ENCODE measurements at regions not wholly inside any gene's neighbourhood (a gene's known extent, or its start where the extent isn't known, plus 50 kb on each side); places are given as distances from the start of the nearest gene placed in this dataset.

GRCh38 chr18:56374007-56374655 is 264.3 kb downstream of the TXNL1 start:
- DNase-seq, result no peak

- no peak for DNase-seq
Measured at GRCh38 chr18:56373601-56374000, 264.8 kb downstream of the TXNL1 start.

- no peak for DNase-seq
Measured at GRCh38 chr18:56368066-56368465, 270.3 kb downstream of the TXNL1 start.

GRCh38 chr18:56358608-56359280 is 279.6 kb downstream of the TXNL1 start:
- no peak for DNase-seq

GRCh38 chr18:56353663-56354260 is 284.6 kb downstream of the TXNL1 start:
- DNase-seq, result no peak

- no peak for DNase-seq
Measured at GRCh38 chr18:56351911-56352500, 286.4 kb downstream of the TXNL1 start.

GRCh38 chr18:56337507-56337906 is 300.9 kb downstream of the TXNL1 start:
- DNase-seq, result no peak

- no peak for DNase-seq
Measured at GRCh38 chr18:56333839-56334238, 304.6 kb downstream of the TXNL1 start.

GRCh38 chr18:56333146-56333545 is 305.2 kb downstream of the TXNL1 start:
- no peak for DNase-seq

GRCh38 chr18:56332371-56332770 is 306.0 kb downstream of the TXNL1 start:
- DNase-seq, result no peak

- DNase-seq, result no peak
Measured at GRCh38 chr18:56330366-56331110, 307.9 kb downstream of the TXNL1 start.

GRCh38 chr18:56329536-56329935 is 308.9 kb downstream of the TXNL1 start:
- no peak for DNase-seq

GRCh38 chr18:56327191-56327885 is 311.1 kb downstream of the TXNL1 start:
- DNase-seq, result no peak

- DNase-seq, result no peak
Measured at GRCh38 chr18:56326336-56327072, 311.9 kb downstream of the TXNL1 start.

GRCh38 chr18:56323673-56324072 is 314.7 kb downstream of the TXNL1 start:
- DNase-seq, result no peak

GRCh38 chr18:56322406-56322805 is 316.0 kb downstream of the TXNL1 start:
- DNase-seq, result no peak

- DNase-seq, result no peak
Measured at GRCh38 chr18:56321470-56321869, 316.9 kb downstream of the TXNL1 start.

- no peak for DNase-seq
Measured at GRCh38 chr18:56319953-56320352, 318.4 kb downstream of the TXNL1 start.

- DNase-seq, result no peak
Measured at GRCh38 chr18:56316727-56317126, 321.7 kb downstream of the TXNL1 start.

- no peak for DNase-seq
Measured at GRCh38 chr18:56315363-56315762, 323.0 kb downstream of the TXNL1 start.

- no peak for DNase-seq
Measured at GRCh38 chr18:56314396-56314795, 324.0 kb downstream of the TXNL1 start.
